ENCODE measurements at regions not wholly inside any gene's neighbourhood (a gene's known extent, or its start where the extent isn't known, plus 50 kb on each side); places are given as distances from the start of the nearest gene placed in this dataset.
A peak's percentile ranks its signal among the peaks of the same experiment; 100 is the strongest.

- Histone ChIP-seq H3K9ac (no peak overlapping the region), H2AFZ (replicated peaks) (no peak overlapping the region), H3K4me1 (peaks cover 4% of the 10 kb centered on the region), H3K79me2 (ENCODE audit: low read depth) (no peaks in the 10 kb centered on the region), H3F3A (ENCODE audit: low read depth) (no peaks in the 10 kb centered on the region), H3K27ac (no peak overlapping the region), H3K36me3 (no peaks in the 10 kb centered on the region), H3K4me2 (no peak overlapping the region), H3K9me3 (ENCODE audit: low read depth) (no peaks in the 10 kb centered on the region), H3K4me3 (no peak overlapping the region), H4K20me1 (ENCODE audit: low read depth) (no peaks in the 10 kb centered on the region), H3K27me3 (no peaks in the 10 kb centered on the region)
- no peak overlapping the region for H3K4me3 Mint-ChIP-seq
- no peak for TF ChIP-seq EZH2 (IDR thresholded peaks at IDR 0.05)
- no peak for TF ChIP-seq EZH2phosphoT487 (IDR thresholded peaks at IDR 0.05)
- no peak for TF ChIP-seq CTCF (IDR thresholded peaks at IDR 0.05)
- H3K4me1 Mint-ChIP-seq, result peaks cover 21% of the 10 kb centered on the region
- H3K27ac Mint-ChIP-seq, result no peak overlapping the region
- no peaks in the 10 kb centered on the region for H3K27me3 Mint-ChIP-seq (ENCODE audit: insufficient read depth, low read depth)
- H3K9me3 Mint-ChIP-seq, result no peaks in the 10 kb centered on the region
- H3K36me3 Mint-ChIP-seq, result no peaks in the 10 kb centered on the region
- DNase-seq (ENCODE audit: low spot score), result peak; percentile 45
Measured at GRCh38 chr2:8475349-8476031, 206.4 kb upstream of the ID2 start.

DNA sequence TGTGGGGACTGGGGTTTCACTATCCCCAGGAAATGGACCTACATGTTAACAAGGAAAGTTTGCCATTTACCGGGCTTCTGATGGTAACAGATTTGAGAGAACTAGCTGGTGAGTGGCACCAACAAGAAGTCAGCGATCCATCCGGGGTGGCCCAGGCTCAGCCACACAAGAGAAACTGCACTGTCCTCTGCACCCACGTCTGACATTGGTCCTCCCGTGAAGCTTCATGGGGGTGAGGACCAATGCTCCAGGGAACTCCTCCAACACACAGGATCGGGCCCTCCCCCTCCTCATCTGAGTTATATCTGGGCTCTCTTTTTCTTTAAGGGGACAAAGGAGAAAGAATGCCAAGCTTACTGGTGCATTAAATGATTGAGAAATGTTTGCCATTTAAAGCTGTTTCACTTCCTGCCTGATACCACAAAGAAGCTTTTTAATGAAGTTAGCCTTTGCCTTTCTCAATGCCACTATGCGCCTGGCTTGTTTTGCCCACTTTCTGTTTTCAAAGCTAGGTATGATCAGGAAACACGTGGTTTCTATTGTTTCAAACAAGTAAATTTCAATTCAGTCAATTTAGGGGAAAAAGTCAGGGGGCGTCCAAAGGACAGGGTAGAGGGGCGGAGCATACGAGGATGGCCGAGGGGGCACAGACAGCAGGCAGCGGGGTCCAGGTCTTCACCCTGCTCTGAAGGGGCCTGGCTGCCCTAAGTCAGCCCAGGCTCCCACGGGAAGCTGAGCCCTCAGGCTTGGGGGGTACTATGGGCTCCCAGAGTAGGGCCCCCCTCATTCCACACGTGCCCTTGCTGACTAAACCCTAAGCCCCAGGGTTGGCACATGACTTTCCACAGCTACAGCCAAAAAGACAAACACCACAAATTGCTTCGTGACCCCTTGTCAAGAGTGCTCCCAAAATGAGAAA, 204.0 kb upstream of the ID2 start:
- no peaks in the 10 kb centered on the region for H3K79me2 ChIP-seq (ENCODE audit: low read depth)
- H3K9me3 ChIP-seq (ENCODE audit: low read depth), result no peaks in the 10 kb centered on the region
- Mint-ChIP-seq H3K27ac (peak overlapping the region; percentile 64), H3K4me3 (no peak overlapping the region), H3K4me1 (peaks cover 24% of the 10 kb centered on the region), H3K9me3 (no peaks in the 10 kb centered on the region), H3K36me3 (no peaks in the 10 kb centered on the region), H3K27me3 (ENCODE audit: insufficient read depth, low read depth) (no peaks in the 10 kb centered on the region)
- H3K27me3 ChIP-seq, result no peaks in the 10 kb centered on the region
- no peaks in the 10 kb centered on the region for H3F3A ChIP-seq (ENCODE audit: low read depth)
- H3K27ac ChIP-seq, result no peak overlapping the region
- DNase-seq (ENCODE audit: low spot score), result no peak
- peaks cover 4% of the 10 kb centered on the region for H3K4me1 ChIP-seq
- TF ChIP-seq EZH2phosphoT487 (IDR thresholded peaks at IDR 0.05), result no peak
- TF ChIP-seq CTCF (IDR thresholded peaks at IDR 0.05), result no peak
- no peak for TF ChIP-seq EZH2 (IDR thresholded peaks at IDR 0.05)
- H3K36me3 ChIP-seq, result no peaks in the 10 kb centered on the region
- no peak overlapping the region for H3K4me3 ChIP-seq
- no peak overlapping the region for H3K4me2 ChIP-seq
- H4K20me1 ChIP-seq (ENCODE audit: low read depth), result no peaks in the 10 kb centered on the region
- H3K9ac ChIP-seq, result no peak overlapping the region
- H2AFZ ChIP-seq (replicated peaks), result no peak overlapping the region

DNA sequence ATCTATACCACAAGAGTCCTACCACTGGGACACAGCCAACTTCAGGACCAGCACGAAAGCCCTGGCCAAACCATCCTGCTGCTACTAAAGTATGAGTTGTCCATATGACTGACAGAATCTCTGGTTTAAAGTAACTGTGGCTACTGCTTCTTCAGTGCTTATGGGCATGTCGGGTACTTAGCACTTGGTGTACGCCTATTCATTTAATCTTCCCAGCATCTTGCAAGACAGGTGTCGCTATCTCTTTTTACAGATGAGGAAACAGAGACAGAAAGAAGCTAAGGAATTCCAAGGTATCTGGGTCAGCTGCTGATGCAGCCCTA, 203.4 kb upstream of the ID2 start:
- H3K4me2 ChIP-seq, result no peak overlapping the region
- no peak overlapping the region for H3K9ac ChIP-seq
- H3K4me1 ChIP-seq, result peaks cover 4% of the 10 kb centered on the region
- no peak overlapping the region for H2AFZ ChIP-seq (replicated peaks)
- no peaks in the 10 kb centered on the region for H3K79me2 ChIP-seq (ENCODE audit: low read depth)
- no peaks in the 10 kb centered on the region for H3K36me3 ChIP-seq
- no peaks in the 10 kb centered on the region for H3K27me3 ChIP-seq
- no peaks in the 10 kb centered on the region for H3K9me3 ChIP-seq (ENCODE audit: low read depth)
- no peak overlapping the region for H3K4me3 Mint-ChIP-seq
- H3F3A ChIP-seq (ENCODE audit: low read depth), result no peaks in the 10 kb centered on the region
- TF ChIP-seq EZH2 (IDR thresholded peaks at IDR 0.05) (no peak), EZH2phosphoT487 (IDR thresholded peaks at IDR 0.05) (no peak), CTCF (IDR thresholded peaks at IDR 0.05) (no peak)
- H3K27ac ChIP-seq, result no peak overlapping the region
- H3K27ac Mint-ChIP-seq, result no peak overlapping the region
- DNase-seq (ENCODE audit: low spot score), result no peak
- no peaks in the 10 kb centered on the region for H4K20me1 ChIP-seq (ENCODE audit: low read depth)
- peaks cover 2% of the 10 kb centered on the region for H3K9me3 Mint-ChIP-seq
- H3K36me3 Mint-ChIP-seq, result no peaks in the 10 kb centered on the region
- no peak overlapping the region for H3K4me3 ChIP-seq
- H3K4me1 Mint-ChIP-seq, result peaks cover 24% of the 10 kb centered on the region
- peaks cover 4% of the 10 kb centered on the region for H3K27me3 Mint-ChIP-seq (ENCODE audit: insufficient read depth, low read depth)
